ENCODE measurements at regions not wholly inside any gene's neighbourhood (a gene's known extent, or its start where the extent isn't known, plus 50 kb on each side); places are given as distances from the start of the nearest gene placed in this dataset.

DNA sequence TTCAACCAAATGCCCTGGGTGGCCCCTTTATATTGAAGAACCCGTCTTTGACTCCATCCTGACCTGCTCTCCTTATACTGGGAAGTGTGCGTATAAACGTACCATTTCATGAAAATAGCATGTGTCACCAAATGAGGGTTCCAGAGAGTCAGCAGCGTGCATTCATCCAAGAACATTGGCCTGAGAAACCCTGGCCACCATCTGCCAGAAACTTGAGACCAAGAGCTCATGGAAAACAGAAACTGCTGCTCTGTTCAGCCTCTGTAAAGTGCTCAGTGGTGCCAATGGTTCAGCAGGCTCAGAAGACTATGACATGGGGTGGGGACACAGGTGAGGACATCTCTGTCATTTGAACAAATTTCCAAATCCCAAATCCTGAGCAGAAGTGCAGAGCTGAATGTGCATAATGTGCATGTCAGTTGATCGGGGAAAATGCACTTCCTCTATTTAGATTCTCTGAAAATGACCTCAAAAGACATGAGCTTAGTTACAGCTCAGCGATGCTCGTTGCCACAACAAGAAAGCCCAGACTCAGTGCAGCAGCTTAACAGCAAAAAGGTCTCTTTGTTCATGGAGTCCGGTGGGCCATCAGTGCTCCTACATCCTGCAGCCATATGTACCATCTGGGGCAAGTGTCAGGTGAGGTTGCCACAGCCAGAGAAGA, 176.1 kb downstream of the ATPSCKMT start:
- no peak for TF ChIP-seq FOXA1 (IDR thresholded peaks at IDR 0.05)
- TF ChIP-seq, protein P1, sequence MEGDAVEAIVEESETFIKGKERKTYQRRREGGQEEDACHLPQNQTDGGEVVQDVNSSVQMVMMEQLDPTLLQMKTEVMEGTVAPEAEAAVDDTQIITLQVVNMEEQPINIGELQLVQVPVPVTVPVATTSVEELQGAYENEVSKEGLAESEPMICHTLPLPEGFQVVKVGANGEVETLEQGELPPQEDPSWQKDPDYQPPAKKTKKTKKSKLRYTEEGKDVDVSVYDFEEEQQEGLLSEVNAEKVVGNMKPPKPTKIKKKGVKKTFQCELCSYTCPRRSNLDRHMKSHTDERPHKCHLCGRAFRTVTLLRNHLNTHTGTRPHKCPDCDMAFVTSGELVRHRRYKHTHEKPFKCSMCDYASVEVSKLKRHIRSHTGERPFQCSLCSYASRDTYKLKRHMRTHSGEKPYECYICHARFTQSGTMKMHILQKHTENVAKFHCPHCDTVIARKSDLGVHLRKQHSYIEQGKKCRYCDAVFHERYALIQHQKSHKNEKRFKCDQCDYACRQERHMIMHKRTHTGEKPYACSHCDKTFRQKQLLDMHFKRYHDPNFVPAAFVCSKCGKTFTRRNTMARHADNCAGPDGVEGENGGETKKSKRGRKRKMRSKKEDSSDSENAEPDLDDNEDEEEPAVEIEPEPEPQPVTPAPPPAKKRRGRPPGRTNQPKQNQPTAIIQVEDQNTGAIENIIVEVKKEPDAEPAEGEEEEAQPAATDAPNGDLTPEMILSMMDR (IDR thresholded peaks at IDR 0.05; ENCODE audit: low read depth, low read length, missing input control): no peak
